Psoas muscle (tissue), 7 donors: ENCODE measurements at regions not wholly inside any gene's neighbourhood (a gene's known extent, or its start where the extent isn't known, plus 50 kb on each side); places are given as distances from the start of the nearest gene placed in this dataset.

Experiments
- ATAC-seq, 4 donors: fragments of 200-7000 bp; cut with Tn5 transposase; one replicate each; pipeline ENCODE4 v1.9.1; 2020; ENCODE audit warnings: moderate library complexity in 3 of 4, mild to moderate bottlenecking in 2 of 4
- DNase-seq, 2 donors: peaks; one replicate each; pipeline ENCODE4 v3.0.0-alpha.2; 2020
- H3K27ac ChIP-seq: fragments of 200-600 bp; one replicate; pipeline ENCODE4 v1.8.0; 2022
- H3K27me3 ChIP-seq, 3 donors: fragments of 200-600 bp in 1 of 3; one replicate each; pipeline versions ENCODE4 v1.6.1 to v1.8.0; 2013 to 2022; ENCODE audit warnings: low read length in 2 of 3, mild to moderate bottlenecking in 2 of 3, moderate library complexity in 1 of 3; ENCODE audit not compliant: insufficient read depth in 3 of 3
- H3K36me3 ChIP-seq, 2 donors: fragments of 200-600 bp in 1 of 2; one replicate each; pipeline versions ENCODE4 v1.6.1 to v1.8.0; 2013 to 2022; ENCODE audit warnings: low read depth in 1 of 2, mild to moderate bottlenecking in 1 of 2, moderate library complexity in 1 of 2; ENCODE audit not compliant: insufficient read depth in 1 of 2
- H3K4me1 ChIP-seq: fragments of 200-600 bp; one replicate; pipeline ENCODE4 v1.8.0; 2022
- H3K4me3 ChIP-seq: fragments of 200-600 bp; one replicate; pipeline ENCODE4 v1.8.0; 2022; ENCODE audit warnings: mild to moderate bottlenecking
- H3K9me3 ChIP-seq: fragments of 200-600 bp; one replicate; pipeline ENCODE4 v1.8.0; 2022
- CTCF ChIP-seq: fragments of 200-600 bp; IDR thresholded peaks from one replicate; pipeline ENCODE4 v1.8.0; 2022; ENCODE audit warnings: antibody characterized with exemption
- WGBS, 3 donors: extraction: QIAGEN DNeasy Blood & Tissue Kit; methylation state at CpG; one replicate each; pipeline versions ENCODE4 v1.1.6 to v1.1.7; 2013; 5-methylcytosine and 5-hydroxymethylcytosine counted together
- intact Hi-C, 2 donors: fragments of 100-400 bp; cut with DNase I; formaldehyde crosslinking; loops; one replicate each; pipeline versions ENCODE4 v1.11.0 to v1.14.2; 2022
- donor health status: healthy with polysubstance abuse.
- donor health status: DM: no; HTN: no; CAD: no; lungs with moderate emphysema.
- donor health status: Bipolar disorder and iron deficiency.
- donor health status: healthy.
- donor health status: DM: yes; HTN: yes; CAD: no.
- donor health status: DM: no; HTN: no; CAD: no.
- donor health status: DM: yes; HTN: yes; CAD: no.

GRCh38 chr16:85534536-85535351 is 78.4 kb upstream of the GSE1 start:
- intact Hi-C loops: no loop called here

GRCh38 chr16:85535352-85536072 is 77.6 kb upstream of the GSE1 start:
- ATAC-seq: no peak
- TF ChIP-seq CTCF: no peak
- H3K4me1 ChIP-seq: peaks cover 27% of the 10 kb centered on the region

More at GRCh38 chr16:85534536-85535351, 78.4 kb upstream of the GSE1 start:
- no peak overlapping the region for H3K4me3 ChIP-seq
- H3K36me3 ChIP-seq: no peaks in the 10 kb centered on the region
- H3K27ac ChIP-seq: peak overlapping the region; percentile 16
- no peak for TF ChIP-seq CTCF
- H3K4me1 ChIP-seq: peaks cover 27% of the 10 kb centered on the region
- WGBS, 3 donors: 84 to 86% (median 85%) methylated on average over 34 of the region's 34 CpGs
- ATAC-seq (no peak), DNase-seq (no peak)
- H3K27me3 ChIP-seq: no peaks in the 10 kb centered on the region
- no peaks in the 10 kb centered on the region for H3K9me3 ChIP-seq

GRCh38 chr16:85536073-85536410 is 77.1 kb upstream of the GSE1 start:
- intact Hi-C loops: no loop called here
- peaks cover 27% of the 10 kb centered on the region for H3K4me1 ChIP-seq
- DNase-seq (no peak), ATAC-seq (peak in 1 of 4 donors; percentile 29)
- H3K9me3 ChIP-seq: no peaks in the 10 kb centered on the region
- no peaks in the 10 kb centered on the region for H3K36me3 ChIP-seq
- no peaks in the 10 kb centered on the region for H3K27me3 ChIP-seq
- TF ChIP-seq CTCF: no peak
- peak overlapping the region; percentile 16 for H3K27ac ChIP-seq
- 30 to 56% (median 30%) methylated on average over 6 of the region's 6 CpGs for WGBS, 3 donors
- H3K4me3 ChIP-seq: no peak overlapping the region

More at GRCh38 chr16:85535352-85536072, 77.6 kb upstream of the GSE1 start:
- DNase-seq: no peak
- no peak overlapping the region for H3K4me3 ChIP-seq
- no peaks in the 10 kb centered on the region for H3K36me3 ChIP-seq
- H3K27ac ChIP-seq: peak overlapping the region; percentile 16
- H3K27me3 ChIP-seq: no peaks in the 10 kb centered on the region
- H3K9me3 ChIP-seq: no peaks in the 10 kb centered on the region
- intact Hi-C loops: no loop called here
- WGBS, 3 donors: 75 to 79% (median 77%) methylated on average over 14 of the region's 14 CpGs

- 76 to 87% (median 76%) methylated on average over 30 of the region's 30 CpGs for WGBS, 3 donors
- ATAC-seq: peak in 2 of 4 donors; percentile 12 to 39
- no peak for TF ChIP-seq CTCF
- DNase-seq: no peak
- H3K27ac ChIP-seq: peak overlapping the region; percentile 13
- intact Hi-C loops: no loop called here
- H3K27me3 ChIP-seq: no peaks in the 10 kb centered on the region
- H3K9me3 ChIP-seq: no peaks in the 10 kb centered on the region
- peaks cover 28% of the 10 kb centered on the region for H3K4me1 ChIP-seq
- H3K4me3 ChIP-seq: no peak overlapping the region
- no peaks in the 10 kb centered on the region for H3K36me3 ChIP-seq
Measured at GRCh38 chr16:85536411-85537330, 76.5 kb upstream of the GSE1 start.
